NOMO-1 treated with dmso at 0.1 percent for 144 hours (cell line): ENCODE measurements at regions not wholly inside any gene's neighbourhood (a gene's known extent, or its start where the extent isn't known, plus 50 kb on each side); places are given as distances from the start of the nearest gene placed in this dataset.

Source experiments
- DNase-seq: peaks from one replicate; lab custom pipeline; 2025; ENCODE audit not compliant: unreplicated experiment; lab: John Stamatoyannopoulos, UW

GRCh38 chr22:49573109-49573765, 254.4 kb downstream of the BRD1 start:
- no peak for DNase-seq

DNA sequence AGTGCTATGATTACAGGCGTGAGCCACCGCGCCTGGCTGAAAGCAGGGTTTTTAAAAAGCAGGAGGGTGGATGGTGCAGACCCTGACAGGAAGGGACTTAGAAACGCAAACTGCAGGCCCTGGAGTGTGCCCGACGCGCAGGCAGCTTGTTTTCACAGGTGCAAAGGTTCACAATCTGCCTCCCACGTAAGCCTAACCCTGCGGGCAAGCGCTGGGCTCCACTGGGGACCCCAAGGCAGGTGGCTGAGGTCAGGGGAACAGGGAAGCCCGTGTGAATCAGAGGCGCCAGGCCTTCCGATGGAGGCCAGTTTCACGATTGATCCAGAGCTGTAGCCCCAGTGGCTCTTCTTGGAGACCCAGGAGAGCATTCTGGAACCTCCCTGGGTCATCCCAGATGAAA, 256.3 kb downstream of the BRD1 start:
- DNase-seq: no peak

- DNase-seq: no peak
Measured at GRCh38 chr22:49570032-49570848, 257.4 kb downstream of the BRD1 start.

- DNase-seq: no peak
Measured at GRCh38 chr22:49569286-49570031, 258.2 kb downstream of the BRD1 start.

DNA sequence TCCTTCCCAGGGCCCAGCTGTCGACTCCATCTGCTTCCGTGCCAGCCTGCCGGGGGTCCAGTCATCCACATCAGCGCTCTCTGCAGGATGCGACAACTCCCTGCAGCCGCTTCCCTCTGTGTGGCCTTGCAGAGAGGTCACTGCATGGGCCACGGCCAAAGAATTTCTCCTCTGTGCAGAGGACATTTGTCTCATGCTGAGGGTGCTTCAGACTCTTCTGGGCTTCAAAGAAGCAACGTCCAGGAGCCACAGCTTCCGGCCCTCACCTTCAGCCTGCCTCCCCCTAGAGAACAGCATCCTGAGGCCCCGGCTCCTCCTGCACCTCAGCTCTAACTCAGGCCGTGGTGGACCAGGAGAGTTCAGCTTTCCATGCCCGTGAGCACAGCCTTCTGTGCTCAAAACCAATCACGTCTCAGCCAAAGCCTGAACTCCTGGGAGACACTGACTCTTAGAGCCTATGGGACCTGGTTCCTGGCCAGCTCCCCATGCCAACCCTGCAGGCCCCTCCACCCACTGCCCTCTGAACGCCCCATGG, 258.9 kb downstream of the BRD1 start:
- DNase-seq: no peak

DNA sequence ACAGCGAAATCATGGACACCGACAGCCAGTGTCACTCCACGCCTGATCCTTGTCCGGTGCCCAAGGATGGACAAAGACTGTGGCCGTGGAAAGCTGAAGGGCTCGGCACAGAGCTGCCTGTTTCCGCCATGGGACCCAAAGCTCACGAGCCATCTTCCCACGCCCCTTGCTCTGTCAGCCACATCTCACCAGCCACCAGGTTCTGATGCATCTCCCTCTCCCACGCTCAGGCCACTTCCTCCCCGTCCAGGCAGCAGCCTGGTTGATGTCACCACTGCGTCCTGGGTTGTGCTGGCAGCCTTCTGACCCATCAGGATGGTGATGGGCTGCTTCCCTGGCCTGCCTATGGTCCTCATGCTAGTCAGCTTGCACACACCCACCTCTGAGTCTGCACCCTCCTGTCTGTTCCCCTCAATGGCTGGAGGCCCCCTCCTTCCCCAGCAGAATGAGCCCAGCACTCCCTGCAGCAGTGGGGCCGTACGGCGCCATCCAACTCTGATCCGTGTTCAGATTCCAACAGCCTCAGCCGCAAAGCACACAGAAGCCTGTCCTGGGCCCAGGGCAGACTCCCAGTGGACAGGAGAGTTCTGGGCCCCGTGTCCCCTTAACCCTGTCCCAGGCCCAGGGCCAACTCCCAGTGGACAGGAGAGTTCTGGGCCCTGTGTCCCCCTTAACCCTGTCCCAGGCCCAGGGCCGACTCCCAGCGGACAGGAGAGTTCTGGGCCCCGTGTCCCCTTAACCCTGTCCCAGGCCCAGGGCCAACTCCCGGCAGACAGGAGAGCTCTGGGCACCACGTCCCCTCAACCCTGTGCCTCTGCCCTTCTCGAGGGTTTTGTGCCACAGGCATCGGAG, 259.5 kb downstream of the BRD1 start:
- DNase-seq: no peak

DNA sequence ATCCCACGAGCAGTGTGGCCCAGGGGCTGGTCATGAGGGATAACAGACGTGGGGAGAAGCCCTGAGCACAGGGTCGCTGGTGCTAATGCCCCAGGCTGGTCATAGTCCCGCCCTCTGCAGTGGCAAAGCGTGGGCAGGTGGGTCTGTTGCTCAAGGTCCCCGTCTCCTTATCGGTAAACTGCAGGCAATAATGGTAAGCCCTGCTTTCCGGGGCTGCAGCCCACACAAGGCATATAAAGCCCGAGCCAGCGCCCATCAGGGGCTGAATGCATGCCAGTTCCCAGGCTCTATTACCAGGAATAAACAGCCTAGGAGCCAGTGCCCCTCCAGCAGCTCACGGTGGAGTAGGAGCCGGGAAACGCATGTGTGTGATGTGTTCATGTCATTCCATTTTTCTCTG, 261.0 kb downstream of the BRD1 start:
- no peak for DNase-seq

DNA sequence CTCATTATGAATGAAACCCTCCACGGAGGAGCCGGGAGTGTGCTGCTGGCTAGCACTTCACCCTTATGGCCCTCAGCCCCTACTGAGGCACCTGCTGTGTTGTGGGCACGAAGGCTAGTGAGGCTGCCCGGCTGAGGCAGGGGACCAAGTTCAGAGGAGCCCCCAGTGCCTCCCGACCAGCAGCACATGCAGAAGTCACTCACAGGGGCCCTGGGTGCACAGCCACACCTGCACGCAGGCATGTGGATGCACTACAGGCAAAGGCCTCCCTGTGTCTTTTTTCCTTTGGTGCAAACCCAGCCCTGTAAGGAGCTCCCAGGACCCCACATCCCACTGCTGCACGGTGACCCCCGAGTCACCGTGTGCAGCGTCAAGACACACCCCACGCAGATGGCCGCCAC, 261.5 kb downstream of the BRD1 start:
- DNase-seq: no peak

DNA sequence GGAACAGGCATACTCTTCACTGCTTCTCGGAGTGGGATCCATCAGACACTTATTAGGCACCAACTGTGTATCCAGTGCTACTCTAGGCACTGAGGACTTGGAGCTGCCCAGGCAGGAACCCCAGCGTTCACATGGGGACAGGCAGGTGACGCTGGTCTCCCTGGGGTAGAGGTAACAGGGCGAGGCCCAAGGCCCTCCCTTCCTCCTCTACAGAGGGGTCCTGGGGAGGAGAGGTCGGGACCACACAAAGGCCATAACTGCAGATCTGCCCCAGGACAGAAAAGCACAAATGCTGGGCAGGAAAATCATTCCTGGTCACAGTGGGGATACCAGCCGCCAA, 262.2 kb downstream of the BRD1 start:
- no peak for DNase-seq

DNA sequence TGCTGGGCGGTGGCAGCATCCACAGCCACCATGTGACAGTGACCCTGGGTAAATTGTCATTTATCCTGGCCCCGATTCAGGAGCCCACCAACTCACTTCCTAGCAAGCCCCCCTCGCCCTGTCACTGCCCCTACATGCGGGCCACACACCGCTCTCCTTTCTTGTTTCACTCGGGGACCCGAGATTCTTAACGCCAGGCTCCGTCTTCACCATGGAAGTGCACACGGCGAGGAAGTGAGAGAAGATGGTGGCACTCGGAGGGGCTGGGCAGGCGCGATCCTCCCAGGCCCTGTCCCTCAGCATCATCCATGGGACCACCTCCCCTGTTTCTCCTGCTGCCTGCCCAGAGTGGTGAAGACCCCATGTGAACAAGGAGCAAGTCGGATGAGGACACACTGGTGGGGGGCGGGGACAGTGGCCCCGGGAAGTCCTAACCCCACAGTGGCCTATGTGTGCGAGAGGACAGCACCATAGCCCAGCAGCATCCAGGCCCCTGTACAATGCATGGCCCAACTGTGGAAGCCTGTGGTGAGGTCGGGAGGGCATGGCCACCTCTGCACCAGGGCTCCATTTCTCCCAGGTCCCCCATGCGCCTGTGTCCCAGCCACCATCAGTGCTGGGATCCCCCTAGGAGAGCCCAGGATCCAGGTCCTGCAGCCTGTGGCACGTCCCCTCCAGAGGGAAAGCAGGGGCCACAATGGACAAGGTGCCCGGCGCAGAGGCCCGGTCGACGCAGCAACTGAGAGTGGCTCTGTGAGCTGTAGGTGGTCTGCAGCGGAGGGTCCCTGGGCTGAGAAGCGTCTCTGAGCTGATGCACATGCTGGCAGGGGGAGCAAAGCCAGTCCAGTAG, 262.8 kb downstream of the BRD1 start:
- DNase-seq: no peak

GRCh38 chr22:49564054-49564453, 263.6 kb downstream of the BRD1 start:
- DNase-seq: no peak

DNA sequence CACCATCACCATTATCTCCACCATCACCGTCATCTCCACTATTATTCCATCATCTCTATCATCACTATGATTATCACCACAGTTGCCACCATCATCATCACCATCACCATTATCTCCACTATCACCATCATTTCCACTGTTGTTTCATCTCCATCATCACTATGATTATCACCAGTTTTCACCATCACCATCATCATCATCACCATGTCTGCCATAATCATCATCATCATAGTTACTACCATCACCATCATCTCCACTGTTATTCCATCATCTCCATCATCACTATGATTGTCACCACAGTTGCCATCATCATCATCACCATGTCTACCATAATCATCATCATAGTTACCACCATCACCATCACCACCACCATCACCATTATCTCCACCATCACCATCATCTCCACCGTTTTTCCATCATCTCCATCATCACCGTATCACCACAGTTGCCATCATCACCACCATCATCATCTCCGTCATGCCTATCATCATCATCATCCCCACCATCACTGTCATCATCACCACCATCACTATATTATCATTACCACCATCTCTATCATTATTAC, 264.9 kb downstream of the BRD1 start:
- no peak for DNase-seq

DNA sequence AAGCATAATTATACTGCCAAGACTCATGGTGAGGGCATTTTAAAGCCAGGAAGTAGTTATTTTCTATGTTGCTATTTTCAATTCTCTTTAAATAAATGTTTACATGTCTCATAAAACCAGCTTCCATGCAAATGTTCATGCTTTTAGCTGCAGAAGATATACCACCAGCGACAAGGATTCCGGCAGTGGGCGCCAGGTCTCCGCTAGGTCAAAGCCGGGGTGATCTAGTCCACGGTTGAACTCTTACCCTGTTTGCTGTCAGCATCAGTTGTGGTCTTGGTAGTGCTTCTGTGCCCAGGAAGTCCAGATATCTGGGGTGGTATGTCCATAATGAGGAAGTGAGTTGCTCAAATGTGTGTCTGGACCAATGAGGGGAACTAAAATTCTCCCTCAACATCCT, 265.7 kb downstream of the BRD1 start:
- DNase-seq: no peak

GRCh38 chr22:49561338-49561737, 266.3 kb downstream of the BRD1 start:
- no peak for DNase-seq

- no peak for DNase-seq
Measured at GRCh38 chr22:49555526-49555925, 272.1 kb downstream of the BRD1 start.

DNA sequence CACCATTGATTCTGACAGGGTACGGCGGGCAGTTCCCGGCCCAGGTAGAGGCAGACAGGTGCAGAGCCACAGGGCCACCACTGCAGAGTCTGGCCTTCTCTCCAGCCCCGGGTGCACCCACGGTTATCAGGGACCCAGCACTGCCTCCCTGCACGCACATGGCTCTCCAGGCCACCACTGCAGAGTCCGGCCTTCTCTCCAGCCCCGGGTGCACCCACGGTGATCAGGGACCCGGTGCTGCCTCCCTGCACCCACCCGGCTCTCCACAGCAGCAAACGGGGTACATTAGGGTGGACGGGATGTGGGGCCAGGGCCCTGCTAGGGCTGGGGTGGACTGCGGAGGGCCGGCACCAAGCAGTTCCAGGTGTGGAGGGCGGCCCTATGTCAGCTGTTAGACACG, 272.9 kb downstream of the BRD1 start:
- no peak for DNase-seq

- no peak for DNase-seq
Measured at GRCh38 chr22:49554296-49554625, 273.4 kb downstream of the BRD1 start.

GRCh38 chr22:49553518-49554295, 274.0 kb downstream of the BRD1 start:
- DNase-seq: no peak

GRCh38 chr22:49553076-49553475, 274.6 kb downstream of the BRD1 start:
- DNase-seq: no peak
